K562 (cell line): ENCODE measurements at regions not wholly inside any gene's neighbourhood (a gene's known extent, or its start where the extent isn't known, plus 50 kb on each side); places are given as distances from the start of the nearest gene placed in this dataset.

Source experiments
- CEBPG ChIP-seq, 3 experiments: fragments of 200-800 bp in 1 of 3; sonication (Bioruptor generic) in 1 of 3; sonication (generic) in 1 of 3; formaldehyde crosslinking in 1 of 3; IDR thresholded peaks in 2 of 3; conservative IDR thresholded peaks in 1 of 3; 2 replicates each; pipeline versions ENCODE4 v1.6.1 to v1.8.0; 2016 to 2022; ENCODE audit warnings: missing compliant biosample characterization in 2 of 3, missing genetic modification characterization in 2 of 3, mild to moderate bottlenecking in 1 of 3, missing genetic modification reagents in 1 of 3
- EGR1 ChIP-seq: fragments of 450-650 bp; conservative IDR thresholded peaks from 2 replicates; pipeline ENCODE4 v1.6.1; 2017; ENCODE audit warnings: mild to moderate bottlenecking
- NONO ChIP-seq, 2 experiments: fragments of 200-400 bp in 1 of 2; fragments of 450-650 bp in 1 of 2; formaldehyde crosslinking in 1 of 2; IDR thresholded peaks; 2 replicates each; pipeline ENCODE4 v1.6.1; 2017; ENCODE audit warnings: low read depth in 2 of 2, mild to moderate bottlenecking in 2 of 2, moderate library complexity in 2 of 2, low read length in 1 of 2

- TF ChIP-seq NONO (IDR thresholded peaks at IDR 0.05; ENCODE audit: low read depth in 2 of 2, low read length in 1 of 2) (no peak), CEBPG (CRISPR knock-in tag; IDR thresholded peaks at IDR 0.05) (no peak), CEBPG (tag; conservative IDR thresholded peaks at IDR 0.05 in 1 of 2, IDR thresholded peaks at IDR 0.05 in 1 of 2) (no peak), EGR1 (no peak)
These were observed 158.3 kb upstream of the ZMIZ1 start for GRCh38 chr10:78910476-78910875.
